ENCODE measurements at regions not wholly inside any gene's neighbourhood (a gene's known extent, or its start where the extent isn't known, plus 50 kb on each side); places are given as distances from the start of the nearest gene placed in this dataset.

- TF ChIP-seq REST (IDR thresholded peaks at IDR 0.05; ENCODE audit: borderline replicate concordance) = no peak
- no peak for TF ChIP-seq POLR2AphosphoS5 (IDR thresholded peaks at IDR 0.05)
- TF ChIP-seq EP300 (conservative IDR thresholded peaks at IDR 0.05; ENCODE audit: poor library complexity, severe bottlenecking) = no peak
- TF ChIP-seq, protein P1, sequence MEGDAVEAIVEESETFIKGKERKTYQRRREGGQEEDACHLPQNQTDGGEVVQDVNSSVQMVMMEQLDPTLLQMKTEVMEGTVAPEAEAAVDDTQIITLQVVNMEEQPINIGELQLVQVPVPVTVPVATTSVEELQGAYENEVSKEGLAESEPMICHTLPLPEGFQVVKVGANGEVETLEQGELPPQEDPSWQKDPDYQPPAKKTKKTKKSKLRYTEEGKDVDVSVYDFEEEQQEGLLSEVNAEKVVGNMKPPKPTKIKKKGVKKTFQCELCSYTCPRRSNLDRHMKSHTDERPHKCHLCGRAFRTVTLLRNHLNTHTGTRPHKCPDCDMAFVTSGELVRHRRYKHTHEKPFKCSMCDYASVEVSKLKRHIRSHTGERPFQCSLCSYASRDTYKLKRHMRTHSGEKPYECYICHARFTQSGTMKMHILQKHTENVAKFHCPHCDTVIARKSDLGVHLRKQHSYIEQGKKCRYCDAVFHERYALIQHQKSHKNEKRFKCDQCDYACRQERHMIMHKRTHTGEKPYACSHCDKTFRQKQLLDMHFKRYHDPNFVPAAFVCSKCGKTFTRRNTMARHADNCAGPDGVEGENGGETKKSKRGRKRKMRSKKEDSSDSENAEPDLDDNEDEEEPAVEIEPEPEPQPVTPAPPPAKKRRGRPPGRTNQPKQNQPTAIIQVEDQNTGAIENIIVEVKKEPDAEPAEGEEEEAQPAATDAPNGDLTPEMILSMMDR (IDR thresholded peaks at IDR 0.05; ENCODE audit: poor library complexity, severe bottlenecking) = no peak
- no peak for TF ChIP-seq TAF1 (IDR thresholded peaks at IDR 0.05; ENCODE audit: low read depth)
- TF ChIP-seq SMC3 (conservative IDR thresholded peaks at IDR 0.05; ENCODE audit: poor library complexity) = no peak
Observed at GRCh38 chr13:59568306-59568705, 595.4 kb downstream of the DIAPH3 start.
